ENCODE measurements at regions not wholly inside any gene's neighbourhood (a gene's known extent, or its start where the extent isn't known, plus 50 kb on each side); places are given as distances from the start of the nearest gene placed in this dataset.

DNA sequence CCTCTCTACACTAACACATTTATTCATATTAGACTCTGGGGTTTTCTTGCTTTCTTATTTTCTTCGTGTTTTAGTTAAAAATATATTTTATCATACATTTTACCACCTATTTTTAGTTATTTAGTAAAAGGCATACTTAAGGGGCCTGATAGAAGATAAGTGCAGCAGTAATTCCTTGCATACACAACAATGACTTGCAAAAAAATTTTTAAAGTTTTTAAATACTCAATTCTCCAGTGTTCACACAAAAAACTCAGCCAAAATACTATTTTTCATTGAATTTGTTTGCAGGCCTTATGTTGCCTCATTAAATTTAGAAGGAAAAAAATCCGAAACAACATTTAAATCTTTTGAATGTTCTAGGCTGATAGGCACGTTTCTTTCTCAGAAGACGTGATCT is 2431.7 kb downstream of the PCDH9 start:
- no peak overlapping the region for H3K27ac ChIP-seq (ENCODE audit: low read depth in 1 of 2, low read length in 2 of 2)
- TF ChIP-seq YY1 (IDR thresholded peaks at IDR 0.05) (no peak), JUND (IDR thresholded peaks at IDR 0.05) (no peak), HNF4A (conservative IDR thresholded peaks at IDR 0.05) (no peak), RXRA (IDR thresholded peaks at IDR 0.05) (no peak), TAF1 (conservative IDR thresholded peaks at IDR 0.05) (no peak), HNF4G (IDR thresholded peaks at IDR 0.05) (no peak), SP1 (IDR thresholded peaks at IDR 0.05) (no peak), NR2F2 (IDR thresholded peaks at IDR 0.05) (no peak), FOXA2 (IDR thresholded peaks at IDR 0.05) (no peak), FOXA1 (IDR thresholded peaks at IDR 0.05) (no peak)
- TF ChIP-seq, protein P1, sequence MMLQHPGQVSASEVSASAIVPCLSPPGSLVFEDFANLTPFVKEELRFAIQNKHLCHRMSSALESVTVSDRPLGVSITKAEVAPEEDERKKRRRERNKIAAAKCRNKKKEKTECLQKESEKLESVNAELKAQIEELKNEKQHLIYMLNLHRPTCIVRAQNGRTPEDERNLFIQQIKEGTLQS (IDR thresholded peaks at IDR 0.05): no peak
- TF ChIP-seq, protein P2, sequence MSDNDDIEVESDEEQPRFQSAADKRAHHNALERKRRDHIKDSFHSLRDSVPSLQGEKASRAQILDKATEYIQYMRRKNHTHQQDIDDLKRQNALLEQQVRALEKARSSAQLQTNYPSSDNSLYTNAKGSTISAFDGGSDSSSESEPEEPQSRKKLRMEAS (IDR thresholded peaks at IDR 0.05): no peak
- TF ChIP-seq, protein P3, sequence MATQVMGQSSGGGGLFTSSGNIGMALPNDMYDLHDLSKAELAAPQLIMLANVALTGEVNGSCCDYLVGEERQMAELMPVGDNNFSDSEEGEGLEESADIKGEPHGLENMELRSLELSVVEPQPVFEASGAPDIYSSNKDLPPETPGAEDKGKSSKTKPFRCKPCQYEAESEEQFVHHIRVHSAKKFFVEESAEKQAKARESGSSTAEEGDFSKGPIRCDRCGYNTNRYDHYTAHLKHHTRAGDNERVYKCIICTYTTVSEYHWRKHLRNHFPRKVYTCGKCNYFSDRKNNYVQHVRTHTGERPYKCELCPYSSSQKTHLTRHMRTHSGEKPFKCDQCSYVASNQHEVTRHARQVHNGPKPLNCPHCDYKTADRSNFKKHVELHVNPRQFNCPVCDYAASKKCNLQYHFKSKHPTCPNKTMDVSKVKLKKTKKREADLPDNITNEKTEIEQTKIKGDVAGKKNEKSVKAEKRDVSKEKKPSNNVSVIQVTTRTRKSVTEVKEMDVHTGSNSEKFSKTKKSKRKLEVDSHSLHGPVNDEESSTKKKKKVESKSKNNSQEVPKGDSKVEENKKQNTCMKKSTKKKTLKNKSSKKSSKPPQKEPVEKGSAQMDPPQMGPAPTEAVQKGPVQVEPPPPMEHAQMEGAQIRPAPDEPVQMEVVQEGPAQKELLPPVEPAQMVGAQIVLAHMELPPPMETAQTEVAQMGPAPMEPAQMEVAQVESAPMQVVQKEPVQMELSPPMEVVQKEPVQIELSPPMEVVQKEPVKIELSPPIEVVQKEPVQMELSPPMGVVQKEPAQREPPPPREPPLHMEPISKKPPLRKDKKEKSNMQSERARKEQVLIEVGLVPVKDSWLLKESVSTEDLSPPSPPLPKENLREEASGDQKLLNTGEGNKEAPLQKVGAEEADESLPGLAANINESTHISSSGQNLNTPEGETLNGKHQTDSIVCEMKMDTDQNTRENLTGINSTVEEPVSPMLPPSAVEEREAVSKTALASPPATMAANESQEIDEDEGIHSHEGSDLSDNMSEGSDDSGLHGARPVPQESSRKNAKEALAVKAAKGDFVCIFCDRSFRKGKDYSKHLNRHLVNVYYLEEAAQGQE (IDR thresholded peaks at IDR 0.05): no peak
- TF ChIP-seq, protein P4, sequence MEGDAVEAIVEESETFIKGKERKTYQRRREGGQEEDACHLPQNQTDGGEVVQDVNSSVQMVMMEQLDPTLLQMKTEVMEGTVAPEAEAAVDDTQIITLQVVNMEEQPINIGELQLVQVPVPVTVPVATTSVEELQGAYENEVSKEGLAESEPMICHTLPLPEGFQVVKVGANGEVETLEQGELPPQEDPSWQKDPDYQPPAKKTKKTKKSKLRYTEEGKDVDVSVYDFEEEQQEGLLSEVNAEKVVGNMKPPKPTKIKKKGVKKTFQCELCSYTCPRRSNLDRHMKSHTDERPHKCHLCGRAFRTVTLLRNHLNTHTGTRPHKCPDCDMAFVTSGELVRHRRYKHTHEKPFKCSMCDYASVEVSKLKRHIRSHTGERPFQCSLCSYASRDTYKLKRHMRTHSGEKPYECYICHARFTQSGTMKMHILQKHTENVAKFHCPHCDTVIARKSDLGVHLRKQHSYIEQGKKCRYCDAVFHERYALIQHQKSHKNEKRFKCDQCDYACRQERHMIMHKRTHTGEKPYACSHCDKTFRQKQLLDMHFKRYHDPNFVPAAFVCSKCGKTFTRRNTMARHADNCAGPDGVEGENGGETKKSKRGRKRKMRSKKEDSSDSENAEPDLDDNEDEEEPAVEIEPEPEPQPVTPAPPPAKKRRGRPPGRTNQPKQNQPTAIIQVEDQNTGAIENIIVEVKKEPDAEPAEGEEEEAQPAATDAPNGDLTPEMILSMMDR (IDR thresholded peaks at IDR 0.05; ENCODE audit: low read depth, low read length, missing input control): no peak
- TF ChIP-seq, protein P5, sequence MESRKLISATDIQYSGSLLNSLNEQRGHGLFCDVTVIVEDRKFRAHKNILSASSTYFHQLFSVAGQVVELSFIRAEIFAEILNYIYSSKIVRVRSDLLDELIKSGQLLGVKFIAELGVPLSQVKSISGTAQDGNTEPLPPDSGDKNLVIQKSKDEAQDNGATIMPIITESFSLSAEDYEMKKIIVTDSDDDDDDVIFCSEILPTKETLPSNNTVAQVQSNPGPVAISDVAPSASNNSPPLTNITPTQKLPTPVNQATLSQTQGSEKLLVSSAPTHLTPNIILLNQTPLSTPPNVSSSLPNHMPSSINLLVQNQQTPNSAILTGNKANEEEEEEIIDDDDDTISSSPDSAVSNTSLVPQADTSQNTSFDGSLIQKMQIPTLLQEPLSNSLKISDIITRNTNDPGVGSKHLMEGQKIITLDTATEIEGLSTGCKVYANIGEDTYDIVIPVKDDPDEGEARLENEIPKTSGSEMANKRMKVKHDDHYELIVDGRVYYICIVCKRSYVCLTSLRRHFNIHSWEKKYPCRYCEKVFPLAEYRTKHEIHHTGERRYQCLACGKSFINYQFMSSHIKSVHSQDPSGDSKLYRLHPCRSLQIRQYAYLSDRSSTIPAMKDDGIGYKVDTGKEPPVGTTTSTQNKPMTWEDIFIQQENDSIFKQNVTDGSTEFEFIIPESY (IDR thresholded peaks at IDR 0.05): no peak
- no peaks in the 10 kb centered on the region for H3K36me3 ChIP-seq (ENCODE audit: control insufficient read depth in 4 of 4, insufficient read depth in 3 of 4, low read depth in 1 of 4, low read length in 3 of 4)
- WGBS: 63% methylated on average over 4 of the region's 4 CpGs
- no peaks in the 10 kb centered on the region for H3K9me3 ChIP-seq (ENCODE audit: control insufficient read depth in 4 of 4, low read length in 3 of 4)
- no peak overlapping the region for H3K9ac ChIP-seq (ENCODE audit: low read depth in 1 of 2, low read length in 2 of 2)
- no peak for DNase-seq (ENCODE audit: low spot score)
- no peaks in the 10 kb centered on the region for H3K27me3 ChIP-seq (ENCODE audit: control insufficient read depth in 4 of 4, insufficient read depth in 4 of 4, low read length in 3 of 4)
- no peak overlapping the region for H3K4me3 ChIP-seq (ENCODE audit: low read depth in 1 of 3, low read length in 3 of 3)
- no peaks in the 10 kb centered on the region for H3K4me1 ChIP-seq (ENCODE audit: control insufficient read depth in 4 of 4, insufficient read depth in 4 of 4, low read length in 3 of 4)

DNA sequence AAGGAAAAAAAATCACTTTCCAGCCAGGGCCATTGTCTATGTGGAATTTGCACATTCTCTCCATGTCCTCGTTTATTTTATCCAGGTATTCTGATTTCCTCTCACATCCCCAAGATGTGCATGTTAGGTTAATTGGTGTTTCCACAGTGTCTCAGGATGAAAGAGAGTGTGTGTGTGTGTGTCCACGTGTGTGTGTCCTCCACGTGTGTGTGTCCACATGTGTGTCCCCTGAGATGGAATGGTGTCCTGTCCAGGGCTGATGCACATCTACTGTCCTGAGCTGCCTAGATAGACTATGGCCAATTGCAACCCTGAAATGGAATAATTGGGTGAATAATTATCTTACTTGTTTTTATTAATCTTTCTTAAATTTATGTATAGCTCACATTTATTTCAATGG is 2436.5 kb downstream of the PCDH9 start:
- TF ChIP-seq RXRA (IDR thresholded peaks at IDR 0.05): no peak
- TF ChIP-seq, protein P1 (IDR thresholded peaks at IDR 0.05): no peak
- TF ChIP-seq, protein P4 (IDR thresholded peaks at IDR 0.05; ENCODE audit: low read depth, low read length, missing input control): no peak
- TF ChIP-seq EGR1 (IDR thresholded peaks at IDR 0.05; ENCODE audit: low read depth in 2 of 2): no peak
- no peak for TF ChIP-seq HNF4A (conservative IDR thresholded peaks at IDR 0.05)
- no peak for TF ChIP-seq YY1 (IDR thresholded peaks at IDR 0.05)
- TF ChIP-seq JUND (IDR thresholded peaks at IDR 0.05): no peak
- TF ChIP-seq HNF4G (IDR thresholded peaks at IDR 0.05): no peak
- TF ChIP-seq NR2F2 (IDR thresholded peaks at IDR 0.05): no peak
- TF ChIP-seq, protein P3 (IDR thresholded peaks at IDR 0.05): no peak
- TF ChIP-seq RAD21 (IDR thresholded peaks at IDR 0.05): no peak
- no peak for TF ChIP-seq TAF1 (conservative IDR thresholded peaks at IDR 0.05)
- TF ChIP-seq GABPA (IDR thresholded peaks at IDR 0.05 in 1 of 2, conservative IDR thresholded peaks at IDR 0.05 in 1 of 2): no peak
- TF ChIP-seq FOXA2 (IDR thresholded peaks at IDR 0.05): no peak
- no peak for DNase-seq (ENCODE audit: low spot score)
- 71% methylated on average over 3 of the region's 3 CpGs for WGBS

More for the DNA sequence above, 2436.5 kb downstream of the PCDH9 start:
- no peaks in the 10 kb centered on the region for H3K4me1 ChIP-seq (ENCODE audit: control insufficient read depth in 4 of 4, insufficient read depth in 4 of 4, low read length in 3 of 4)
- no peak overlapping the region for H3K27ac ChIP-seq (ENCODE audit: low read depth in 1 of 2, low read length in 2 of 2)
- H3K4me3 ChIP-seq (ENCODE audit: low read depth in 1 of 3, low read length in 3 of 3): no peak overlapping the region
- no peaks in the 10 kb centered on the region for H3K27me3 ChIP-seq (ENCODE audit: control insufficient read depth in 4 of 4, insufficient read depth in 4 of 4, low read length in 3 of 4)
- H3K9ac ChIP-seq (ENCODE audit: low read depth in 1 of 2, low read length in 2 of 2): no peak overlapping the region
- no peaks in the 10 kb centered on the region for H3K36me3 ChIP-seq (ENCODE audit: control insufficient read depth in 4 of 4, insufficient read depth in 3 of 4, low read depth in 1 of 4, low read length in 3 of 4)
- H3K9me3 ChIP-seq (ENCODE audit: control insufficient read depth in 4 of 4, low read length in 3 of 4): no peaks in the 10 kb centered on the region

Measured in liver (tissue), 8 donors.